NCI-H82 treated with DMSO at 0.1 percent for 48 hours (cell line): ENCODE measurements at regions not wholly inside any gene's neighbourhood (a gene's known extent, or its start where the extent isn't known, plus 50 kb on each side); places are given as distances from the start of the nearest gene placed in this dataset.

ENCODE experiments used
- DNase-seq: peaks from one replicate; lab custom pipeline; 2025; ENCODE audit not compliant: unreplicated experiment; lab: John Stamatoyannopoulos, UW

DNA sequence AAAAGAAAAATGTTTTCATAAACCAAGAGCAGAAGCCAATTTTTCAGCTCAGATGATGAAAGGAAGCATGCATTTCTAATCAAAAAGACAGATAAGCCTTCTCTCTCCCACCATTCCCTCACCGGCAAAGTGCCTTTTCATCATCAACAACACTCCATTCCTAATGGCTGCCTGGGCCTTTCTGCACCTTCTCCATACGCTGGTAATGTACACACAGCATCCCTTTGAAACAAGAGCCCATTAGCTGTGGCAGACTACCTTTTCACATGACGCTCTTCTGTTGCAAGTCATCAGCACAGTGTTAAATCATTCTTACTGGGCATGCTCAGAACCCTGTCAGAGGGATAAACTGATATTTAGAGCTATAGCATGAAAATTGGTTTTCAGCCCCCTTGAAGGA, 408.9 kb downstream of the MEIS1 start:
- no peak for DNase-seq

DNA sequence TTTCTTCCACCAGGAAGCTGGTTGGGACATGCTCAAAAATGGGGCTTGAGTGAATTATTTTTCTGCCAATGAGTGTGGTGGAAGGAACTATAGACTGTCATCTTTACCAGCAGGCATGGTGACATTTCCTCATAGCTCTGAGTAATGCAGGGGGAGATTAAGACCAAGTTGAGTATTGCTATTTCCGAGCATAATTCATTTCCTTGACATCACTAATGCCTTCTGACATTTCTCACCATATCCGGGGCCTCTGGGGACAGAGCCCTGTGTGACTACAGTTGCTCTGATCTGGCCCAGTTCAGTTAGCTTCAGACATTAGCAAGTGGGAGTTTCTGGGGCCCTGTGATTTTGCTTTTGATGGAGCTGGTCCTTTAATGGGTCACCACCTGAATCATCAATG, 410.4 kb downstream of the MEIS1 start:
- no peak for DNase-seq

DNA sequence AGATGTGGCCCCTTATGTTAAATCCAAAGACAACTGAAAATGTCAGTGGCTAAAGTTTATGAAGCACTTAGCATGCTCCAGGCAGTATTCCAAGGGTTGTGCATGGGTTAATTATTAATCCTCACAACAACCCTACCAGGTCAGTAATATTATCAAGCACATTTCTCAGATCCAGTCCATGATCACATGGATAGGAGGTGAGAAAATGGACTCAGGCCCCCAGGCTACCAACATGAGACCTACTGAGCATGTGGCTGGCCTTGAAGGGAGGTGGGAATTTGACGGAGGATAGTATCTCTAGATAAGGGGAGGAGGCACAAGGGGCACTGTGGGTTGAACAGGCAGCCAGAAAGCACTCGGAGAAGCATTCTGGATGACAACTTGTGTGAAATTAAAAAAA, 412.0 kb downstream of the MEIS1 start:
- no peak for DNase-seq

DNA sequence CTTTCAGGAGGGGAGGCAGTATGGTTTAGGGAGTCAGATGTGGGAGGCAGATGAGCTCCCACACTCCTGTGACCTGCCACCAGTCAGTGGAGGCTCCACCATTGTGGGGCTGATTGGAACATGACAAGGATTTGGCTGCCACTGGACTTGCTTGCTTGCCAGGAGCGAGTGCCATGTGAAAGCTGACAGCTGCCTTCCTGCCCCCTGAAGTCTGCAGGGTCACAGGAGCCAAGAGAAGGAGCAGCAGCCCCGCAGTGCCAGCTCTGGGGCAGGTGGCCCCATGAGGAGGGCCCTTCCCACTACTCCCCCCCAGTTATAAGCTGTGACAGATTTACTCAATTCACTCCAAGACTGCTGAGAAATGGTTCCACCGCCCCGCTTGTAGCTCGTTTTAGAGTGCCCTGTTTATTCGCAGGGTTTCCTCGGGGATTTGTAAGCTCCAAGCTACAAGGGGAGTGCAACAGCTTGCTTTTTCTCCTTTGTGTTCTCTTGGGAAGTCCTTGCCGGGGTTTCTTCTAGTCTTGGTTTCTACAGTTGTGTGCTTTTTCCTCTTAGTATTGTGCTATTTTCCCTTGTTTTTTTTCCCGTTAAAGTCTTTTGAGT, 414.3 kb downstream of the MEIS1 start:
- no peak for DNase-seq

DNA sequence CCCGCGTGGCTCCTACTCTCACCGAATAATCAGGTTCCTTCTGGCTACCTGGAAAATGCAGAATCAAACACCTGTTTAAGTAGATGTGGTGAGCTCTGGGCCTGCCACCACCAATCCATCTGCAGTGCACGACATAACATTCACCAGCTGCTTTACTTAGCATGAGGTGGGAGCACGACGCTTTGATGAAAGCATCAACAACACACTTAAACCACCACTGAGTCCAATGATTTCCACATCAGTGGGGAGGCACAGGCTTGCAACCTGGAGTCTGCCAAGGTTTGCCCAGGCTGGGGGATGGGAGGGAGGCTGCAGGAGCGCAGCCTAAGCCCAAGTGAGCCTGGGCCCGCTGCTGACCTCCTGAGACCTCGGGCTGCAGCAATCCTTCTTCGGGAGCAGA, 415.5 kb downstream of the MEIS1 start:
- no peak for DNase-seq

DNA sequence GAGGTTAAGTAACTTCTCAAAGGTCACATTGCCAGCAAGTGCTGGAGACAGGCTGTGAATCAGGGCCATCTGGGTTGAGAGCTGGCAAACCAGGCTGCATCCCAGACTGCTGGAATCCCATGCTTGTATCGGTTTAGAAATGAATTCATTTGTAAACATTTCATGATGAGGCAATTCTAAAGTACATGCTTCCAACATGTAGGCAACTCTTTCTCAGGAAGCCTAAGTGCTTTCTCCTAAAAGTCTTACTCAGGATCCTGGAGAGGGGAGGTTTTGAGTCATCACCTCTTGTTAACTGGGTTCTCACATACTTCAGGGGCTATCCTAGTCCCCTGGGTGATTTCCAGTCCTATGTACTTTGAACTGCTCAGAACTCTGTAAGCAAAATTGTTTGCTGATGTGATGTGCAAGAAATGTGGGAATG, 416.5 kb downstream of the MEIS1 start:
- DNase-seq = no peak

DNA sequence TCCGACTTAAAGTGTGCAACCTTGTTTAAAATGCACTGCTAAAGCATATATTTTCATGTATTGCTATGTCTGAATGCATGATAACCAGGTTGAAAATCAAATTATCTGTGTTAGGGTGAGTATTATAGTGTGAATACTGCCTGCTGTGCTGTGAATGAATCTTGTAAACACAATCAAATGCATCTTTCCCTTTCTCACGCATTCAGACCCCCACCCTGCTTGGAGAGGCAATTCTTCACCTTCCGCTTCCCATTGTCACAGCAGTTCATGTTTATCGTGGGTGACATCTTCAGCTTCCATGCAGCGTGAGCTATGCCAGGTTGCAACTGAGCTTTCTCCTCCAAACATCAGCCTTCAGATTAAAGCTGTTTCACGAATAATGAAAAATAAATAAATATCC, 418.0 kb downstream of the MEIS1 start:
- DNase-seq = no peak

DNA sequence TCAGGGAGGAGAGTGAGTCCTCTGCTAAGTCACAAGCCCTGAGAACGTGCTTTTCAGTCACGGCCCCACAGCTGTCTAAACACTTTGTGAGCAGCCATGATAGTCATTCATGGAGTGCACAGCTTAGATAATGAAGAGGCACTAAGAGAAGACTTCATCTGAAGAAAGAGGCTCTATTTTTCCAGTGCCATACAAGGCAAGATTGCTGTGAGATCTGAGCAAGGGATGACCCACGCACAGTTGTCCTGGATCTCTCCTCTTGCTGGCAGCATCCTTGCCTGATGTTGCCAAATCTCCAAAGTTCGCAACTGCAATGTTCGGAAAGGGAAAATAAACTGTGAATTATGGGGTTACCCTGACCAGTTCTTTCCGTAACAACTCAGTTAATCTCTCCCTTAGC, 418.7 kb downstream of the MEIS1 start:
- DNase-seq = no peak

DNA sequence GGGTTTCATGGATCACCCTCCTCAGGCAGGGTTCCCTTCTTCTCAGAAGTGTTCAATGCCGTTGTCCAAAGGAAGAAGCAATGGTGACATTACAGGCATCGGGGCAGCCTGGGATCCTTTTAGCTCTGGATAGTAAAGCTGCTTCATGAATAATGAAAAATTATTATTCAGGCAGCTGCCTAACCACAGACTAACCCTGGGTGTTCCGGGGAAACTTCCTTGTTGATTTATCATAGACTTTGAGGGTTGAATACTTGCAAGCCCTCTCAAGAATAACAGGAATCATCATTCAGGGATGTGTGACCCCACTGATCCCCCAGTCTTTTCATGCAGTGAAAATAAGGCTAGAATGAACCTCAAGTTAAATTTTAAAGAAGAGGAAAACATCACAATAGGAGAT, 419.4 kb downstream of the MEIS1 start:
- DNase-seq = no peak

DNA sequence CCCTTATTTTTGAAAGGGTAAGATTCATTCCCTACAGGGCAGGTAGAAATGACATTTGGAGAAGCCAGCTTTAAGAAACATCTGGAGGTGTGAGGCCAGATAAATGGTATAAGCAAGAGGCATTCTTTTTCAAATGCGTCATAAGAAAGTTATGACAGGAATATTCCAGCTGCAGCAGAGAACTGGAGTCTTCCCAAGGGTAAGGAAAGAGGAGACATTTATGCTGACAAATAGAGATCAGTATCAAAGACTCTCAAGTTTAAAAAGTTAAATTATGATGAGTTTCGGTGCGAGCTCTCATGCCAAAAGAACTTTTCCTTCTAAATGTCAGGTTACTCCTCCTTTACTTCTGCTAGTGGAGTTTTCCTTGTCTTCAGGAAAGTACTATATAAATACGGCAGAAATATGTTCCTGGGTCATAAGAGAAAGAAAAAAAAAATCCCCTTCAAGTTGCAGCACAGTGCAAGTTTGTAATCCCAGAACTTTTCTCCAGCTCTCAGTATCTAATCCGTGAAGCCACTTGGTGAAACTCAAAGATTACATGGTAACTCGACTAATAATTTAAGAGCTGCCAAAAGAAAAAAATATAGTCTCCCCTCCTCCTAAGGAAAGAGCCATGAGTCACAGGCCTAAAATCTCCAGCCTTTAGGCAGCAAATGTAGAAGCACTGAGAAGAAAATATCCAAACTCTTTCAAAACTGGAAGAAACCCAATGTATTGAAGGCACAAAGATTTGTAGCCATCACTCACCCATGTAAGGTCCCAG, 428.1 kb downstream of the MEIS1 start:
- DNase-seq = no peak

DNA sequence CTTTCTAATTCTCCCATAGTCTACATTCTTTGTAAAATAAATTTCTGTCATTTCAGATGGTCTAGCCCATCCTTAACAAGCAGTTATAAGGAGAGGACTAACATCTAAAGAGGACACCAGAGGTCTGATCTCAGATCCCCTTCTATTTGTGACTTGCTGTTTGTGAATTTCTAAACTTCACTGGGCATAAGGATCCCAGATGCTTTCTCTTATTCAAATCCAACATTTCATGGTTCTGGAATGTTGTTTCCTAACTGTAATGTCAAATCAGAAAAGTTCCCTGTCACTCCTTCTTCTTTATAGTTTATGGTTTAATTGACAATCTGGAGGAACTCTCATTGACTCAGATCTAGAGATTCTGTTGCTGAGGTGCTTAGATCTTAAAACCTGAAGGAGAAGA, 430.2 kb downstream of the MEIS1 start:
- DNase-seq = no peak

DNA sequence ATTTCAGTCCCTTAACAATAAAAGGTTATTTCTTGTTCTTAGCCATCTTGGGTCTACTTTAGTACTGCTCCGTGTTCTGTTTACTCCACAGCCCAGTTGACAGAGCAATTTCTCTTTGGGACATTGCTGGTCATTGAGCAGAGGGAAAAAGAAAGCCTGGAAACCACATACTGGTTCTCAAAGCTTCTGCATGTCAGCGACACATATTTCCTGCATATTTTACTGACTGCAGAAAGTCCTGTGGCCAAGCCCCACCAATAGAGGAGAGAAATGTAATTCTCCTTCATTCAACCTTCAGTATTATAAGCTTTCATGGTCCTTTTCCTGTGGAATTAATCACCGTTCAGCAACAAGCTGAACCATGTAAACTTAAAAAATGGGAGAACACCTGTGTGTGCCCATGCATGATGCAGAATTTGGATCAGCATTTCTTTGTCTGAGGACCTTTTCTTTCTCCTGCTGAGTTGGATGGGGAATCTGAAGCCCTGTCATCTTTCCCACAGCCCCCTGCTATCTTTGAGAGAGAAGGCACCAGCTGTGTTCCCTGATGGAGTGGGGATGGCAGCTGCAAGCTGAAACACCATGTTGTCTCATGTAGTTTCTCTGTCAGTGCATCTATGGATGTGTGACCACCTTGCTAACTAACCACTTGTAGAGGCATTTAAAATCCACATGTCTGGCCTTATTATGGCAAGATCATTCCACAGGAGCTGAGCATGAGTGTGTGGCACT, 431.6 kb downstream of the MEIS1 start:
- no peak for DNase-seq

DNA sequence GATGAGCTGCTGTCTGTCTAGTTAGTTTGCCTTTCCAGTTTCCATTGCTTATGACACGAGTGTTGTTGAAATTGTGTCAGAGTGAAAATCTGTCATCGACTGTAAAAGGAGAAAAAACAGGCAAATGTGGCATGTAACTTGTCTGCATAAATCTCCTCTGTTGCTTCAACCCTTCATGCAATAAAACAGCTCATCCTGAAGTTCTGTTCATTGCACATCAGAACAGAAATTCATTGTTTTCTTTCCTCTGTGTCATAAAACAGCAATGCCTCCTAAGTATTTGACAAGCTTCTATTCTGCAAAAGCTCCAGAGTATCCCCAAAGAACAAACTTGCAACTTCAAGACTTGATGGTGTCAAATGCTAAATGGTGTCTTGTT, 432.1 kb downstream of the MEIS1 start:
- no peak for DNase-seq

DNA sequence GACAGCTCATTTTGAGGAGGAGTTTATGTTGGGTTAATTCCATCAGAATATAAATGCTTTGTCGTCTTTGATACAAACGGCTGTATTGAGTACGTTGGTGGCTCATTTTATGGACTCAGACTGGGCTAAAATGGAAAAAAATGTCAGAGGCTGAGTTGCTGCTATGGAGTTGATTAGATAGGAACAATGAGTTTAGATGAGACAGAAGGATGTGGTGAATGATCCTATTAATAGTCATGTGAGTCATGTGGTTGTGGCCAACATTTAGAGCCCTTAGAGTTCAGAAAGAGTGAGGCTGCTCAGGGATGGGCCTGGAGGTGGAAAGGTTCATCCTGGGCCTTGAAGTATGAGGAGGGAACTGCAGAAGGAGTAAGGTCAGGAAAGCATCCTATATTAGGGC, 434.2 kb downstream of the MEIS1 start:
- DNase-seq = no peak

DNA sequence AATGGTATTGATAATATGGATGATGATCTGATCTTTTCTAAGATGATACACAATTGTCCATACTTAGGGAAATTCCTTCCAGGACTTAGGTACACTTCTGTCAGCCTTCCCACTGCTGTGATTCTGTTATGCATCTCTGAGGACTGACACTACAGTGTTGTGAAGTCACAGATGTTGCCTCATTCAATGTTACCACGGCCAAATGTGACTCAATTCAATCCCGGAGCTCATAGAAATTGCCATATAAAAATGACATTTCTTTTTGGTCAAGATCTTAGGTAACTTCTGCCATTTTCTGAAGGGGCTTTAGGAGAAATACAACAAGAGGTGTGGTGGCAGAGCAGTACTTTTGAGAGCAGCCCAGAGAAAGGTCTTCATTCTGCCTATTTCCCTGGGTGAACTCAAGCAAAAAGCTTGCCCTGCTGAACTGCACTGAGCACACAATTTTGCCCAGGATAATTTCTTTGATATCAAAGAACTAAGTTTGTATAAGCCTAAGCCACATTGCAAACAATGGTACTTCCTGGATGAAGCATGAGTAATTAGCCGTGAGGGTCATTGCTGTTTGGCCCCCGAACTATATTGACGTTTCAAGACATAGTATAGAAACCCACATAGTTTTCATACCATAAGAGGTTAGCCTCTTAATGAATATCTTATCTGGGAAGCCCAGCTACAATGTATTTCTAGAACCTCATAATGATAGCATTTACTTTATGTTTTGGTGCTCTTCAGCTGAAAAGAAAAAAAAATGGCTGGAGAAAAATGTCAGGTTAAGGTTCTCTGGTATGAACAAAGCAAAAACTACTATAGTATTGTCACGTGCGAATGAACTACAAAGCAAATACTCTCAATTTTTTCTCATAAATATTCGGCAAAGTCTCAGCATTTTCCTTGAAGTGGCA, 437.4 kb downstream of the MEIS1 start:
- DNase-seq = no peak

DNA sequence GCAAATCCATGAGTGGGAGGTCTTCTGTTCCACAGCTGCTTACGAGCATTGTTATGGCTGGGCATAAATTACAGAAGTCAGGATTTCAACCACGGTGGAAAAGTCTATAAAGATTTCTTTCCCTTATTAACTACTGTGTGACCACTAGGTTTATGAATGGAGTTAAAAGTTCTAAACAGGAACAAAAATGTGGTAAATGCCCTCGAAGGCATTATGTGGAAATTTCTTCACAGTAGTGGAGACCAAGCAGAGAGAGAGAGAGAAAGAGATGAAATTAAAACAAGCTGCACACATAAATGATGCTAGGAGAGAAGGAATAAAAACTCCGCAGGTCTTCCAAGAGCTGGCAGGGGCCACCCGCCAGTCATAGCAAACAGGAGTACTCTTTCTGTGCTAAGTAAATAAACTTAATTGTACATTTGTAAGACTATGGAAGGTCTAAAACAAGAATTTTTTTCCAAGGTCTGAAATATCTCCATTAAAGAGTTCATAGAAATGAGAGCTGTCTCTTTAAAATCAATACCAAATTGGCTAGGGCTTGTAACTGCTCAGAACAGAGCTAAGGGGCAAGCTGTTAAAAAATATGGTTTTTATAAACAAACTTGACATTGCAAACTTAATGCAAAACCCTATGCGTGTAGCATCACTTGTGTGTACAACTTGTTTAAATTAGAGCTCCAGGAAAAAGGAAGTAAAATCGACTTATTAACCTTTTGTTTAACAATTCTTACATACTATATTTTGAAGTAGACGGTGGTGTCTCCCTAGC, 438.2 kb downstream of the MEIS1 start:
- no peak for DNase-seq

DNA sequence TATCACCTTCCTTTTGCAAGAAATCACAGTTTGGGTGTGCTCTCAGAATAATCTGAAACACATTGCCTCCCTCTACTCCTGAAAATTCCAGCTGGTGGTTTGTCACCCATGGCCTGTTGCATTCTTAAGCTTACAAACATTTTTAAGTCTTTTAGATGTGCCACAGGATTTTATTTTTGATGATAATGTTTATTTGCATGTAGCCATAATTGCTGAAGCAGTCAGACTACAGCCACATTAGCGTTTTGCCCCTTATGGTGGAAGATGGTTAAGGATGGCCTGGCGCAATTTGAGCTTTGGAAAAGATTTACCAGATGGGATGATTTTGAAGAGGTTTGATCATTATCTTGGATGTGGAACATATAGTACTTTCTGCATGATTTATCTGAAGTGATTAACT, 439.5 kb downstream of the MEIS1 start:
- no peak for DNase-seq

DNA sequence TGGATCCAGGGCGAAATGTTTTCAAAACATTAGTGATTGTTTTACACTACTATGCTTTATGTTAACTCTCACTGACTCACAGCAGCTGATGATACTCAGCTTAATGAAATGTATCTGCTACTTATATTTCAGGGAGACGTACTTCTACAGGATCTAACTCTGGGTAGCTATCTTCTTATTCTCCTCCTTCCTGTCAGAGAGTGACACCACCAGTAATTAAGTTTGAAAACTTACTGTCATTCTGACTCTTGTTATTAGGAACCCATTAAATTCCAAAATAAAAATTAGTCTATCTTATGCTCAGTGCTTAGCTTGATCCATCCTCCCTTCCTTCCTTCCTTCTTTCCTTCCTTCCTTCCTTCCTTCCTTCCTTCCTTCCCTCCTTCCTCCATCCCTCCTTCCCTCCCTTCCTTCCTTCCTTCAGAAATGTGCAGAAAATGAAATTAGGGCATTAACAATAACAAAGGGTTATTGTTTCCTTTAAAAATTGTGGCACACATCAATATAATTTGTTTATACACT, 441.1 kb downstream of the MEIS1 start:
- no peak for DNase-seq

DNA sequence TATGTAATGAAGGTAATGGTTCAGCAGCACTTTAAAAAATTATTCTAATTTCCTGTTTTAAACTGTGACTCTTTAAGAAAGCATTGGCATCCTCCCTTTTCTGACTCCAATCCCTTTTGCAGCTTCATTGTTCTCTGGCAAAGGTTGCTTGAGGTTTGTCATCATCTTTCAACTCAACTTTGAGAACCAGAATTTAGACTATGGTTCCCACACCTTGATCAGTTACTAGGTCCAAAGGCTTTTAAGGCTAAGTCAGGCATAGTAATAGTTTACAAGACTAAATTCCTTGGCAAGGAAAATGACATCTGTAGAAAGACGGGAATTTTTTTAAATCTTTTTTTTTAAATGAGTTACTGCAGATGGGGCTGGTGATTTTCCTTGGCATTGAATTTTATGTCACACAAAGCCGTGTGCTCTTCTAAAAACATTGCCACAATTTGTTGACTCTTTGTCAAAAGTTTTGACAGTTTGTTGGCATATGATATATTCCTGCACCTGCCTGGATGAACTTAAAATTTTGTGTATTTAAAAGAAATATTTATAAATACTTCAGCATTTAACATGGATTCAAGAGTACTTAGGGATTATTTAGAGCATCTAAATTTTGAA, 451.0 kb downstream of the MEIS1 start:
- DNase-seq = no peak

DNA sequence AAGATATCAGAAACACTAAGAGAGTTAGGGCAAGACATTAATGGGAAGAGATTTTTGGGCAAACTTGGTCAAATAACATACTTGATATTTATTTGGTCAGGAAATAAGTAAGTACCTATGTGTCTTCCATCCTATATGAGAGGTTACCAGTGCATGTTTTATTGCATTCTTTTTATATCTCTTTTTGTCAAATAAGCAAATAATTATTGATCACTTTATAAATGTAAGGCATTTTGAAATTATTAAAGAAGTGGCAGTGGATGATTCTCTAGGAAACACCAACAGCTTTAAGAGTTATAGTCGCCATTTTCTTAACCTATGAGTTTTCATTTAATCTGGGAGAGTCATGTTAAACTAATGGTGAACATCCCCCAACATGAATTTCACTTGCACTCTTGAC, 453.3 kb downstream of the MEIS1 start:
- no peak for DNase-seq
